ENCODE measurements at regions not wholly inside any gene's neighbourhood (a gene's known extent, or its start where the extent isn't known, plus 50 kb on each side); places are given as distances from the start of the nearest gene placed in this dataset.

- TF ChIP-seq REST (IDR thresholded peaks at IDR 0.05; ENCODE audit: low read depth) (no peak), ZBTB7A (IDR thresholded peaks at IDR 0.05; ENCODE audit: low read depth) (no peak)
Measured at GRCh38 chr2:120971866-120972265, 236.2 kb downstream of the GLI2 start.
